RKO (cell line): ENCODE measurements at regions not wholly inside any gene's neighbourhood (a gene's known extent, or its start where the extent isn't known, plus 50 kb on each side); places are given as distances from the start of the nearest gene placed in this dataset.

Source experiments
- DNase-seq: peaks from one replicate; pipeline ENCODE4 v3.0.0-alpha.2; 2016; ENCODE audit warnings: low spot score

- DNase-seq, result no peak
These were observed 171.9 kb upstream of the ZNF267 start for GRCh38 chr16:31701734-31702133.

- no peak for DNase-seq
These were observed 170.8 kb upstream of the ZNF267 start for GRCh38 chr16:31702796-31703195.

- DNase-seq, result no peak
These were observed 170.0 kb upstream of the ZNF267 start for GRCh38 chr16:31703526-31704128.

- DNase-seq, result no peak
These were observed 169.5 kb upstream of the ZNF267 start for GRCh38 chr16:31704138-31704537.

- no peak for DNase-seq
These were observed 168.2 kb upstream of the ZNF267 start for GRCh38 chr16:31705371-31705770.

- no peak for DNase-seq
These were observed 167.3 kb upstream of the ZNF267 start for GRCh38 chr16:31706318-31706717.

GRCh38 chr16:31706925-31707324 lies 166.7 kb upstream of the ZNF267 start:
- DNase-seq, result no peak

- DNase-seq, result no peak
These were observed 165.8 kb upstream of the ZNF267 start for GRCh38 chr16:31707743-31708335.

GRCh38 chr16:31708348-31708747 lies 165.3 kb upstream of the ZNF267 start:
- no peak for DNase-seq

GRCh38 chr16:31709181-31709580 lies 164.4 kb upstream of the ZNF267 start:
- DNase-seq, result no peak

- no peak for DNase-seq
These were observed 163.5 kb upstream of the ZNF267 start for GRCh38 chr16:31710134-31710533.

GRCh38 chr16:31710880-31711279 lies 162.7 kb upstream of the ZNF267 start:
- no peak for DNase-seq

- no peak for DNase-seq
These were observed 162.2 kb upstream of the ZNF267 start for GRCh38 chr16:31711344-31711845.

- no peak for DNase-seq
These were observed 161.5 kb upstream of the ZNF267 start for GRCh38 chr16:31712064-31712540.

GRCh38 chr16:31713071-31713944 lies 160.3 kb upstream of the ZNF267 start:
- DNase-seq, result peak; percentile 94

- DNase-seq, result peak; percentile 24
These were observed 159.4 kb upstream of the ZNF267 start for GRCh38 chr16:31713945-31714902.

- DNase-seq, result peak; percentile 26
These were observed 158.6 kb upstream of the ZNF267 start for GRCh38 chr16:31714903-31715504.

- no peak for DNase-seq
These were observed 157.7 kb upstream of the ZNF267 start for GRCh38 chr16:31715915-31716314.

GRCh38 chr16:31718998-31719397 lies 154.6 kb upstream of the ZNF267 start:
- no peak for DNase-seq

- no peak for DNase-seq
These were observed 146.1 kb upstream of the ZNF267 start for GRCh38 chr16:31727553-31727952.

- DNase-seq, result no peak
These were observed 139.3 kb upstream of the ZNF267 start for GRCh38 chr16:31734265-31734664.
